ENCODE measurements at regions not wholly inside any gene's neighbourhood (a gene's known extent, or its start where the extent isn't known, plus 50 kb on each side); places are given as distances from the start of the nearest gene placed in this dataset.
"Not testable (repeated sequence)": the region's sequence is repeated elsewhere in the genome, so short reads cannot be mapped to it uniquely, and the experiment has no call there.

DNA sequence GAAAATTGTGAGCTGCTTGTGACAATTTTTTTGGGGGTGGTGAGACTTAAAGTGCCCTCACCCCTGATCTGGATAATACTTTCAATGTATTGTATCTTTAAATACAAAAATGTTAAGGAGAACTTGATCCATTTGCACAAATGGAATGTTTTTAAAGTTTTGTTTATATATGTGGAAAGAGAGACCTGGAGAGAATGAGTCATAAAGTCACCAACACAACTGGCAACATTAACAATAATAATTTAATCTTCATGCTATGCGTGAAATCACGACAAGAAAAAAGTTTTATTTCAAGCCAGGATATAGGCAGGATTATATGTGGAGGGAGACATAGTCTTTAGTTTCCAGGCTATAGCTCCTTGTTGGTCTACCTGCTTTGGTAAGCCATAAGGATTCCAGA is 537.5 kb downstream of the GPAM start:
- no peak for DNase-seq (ENCODE audit: low spot score)
- intact Hi-C loops (cut with DNase I), result no loop called here

DNA sequence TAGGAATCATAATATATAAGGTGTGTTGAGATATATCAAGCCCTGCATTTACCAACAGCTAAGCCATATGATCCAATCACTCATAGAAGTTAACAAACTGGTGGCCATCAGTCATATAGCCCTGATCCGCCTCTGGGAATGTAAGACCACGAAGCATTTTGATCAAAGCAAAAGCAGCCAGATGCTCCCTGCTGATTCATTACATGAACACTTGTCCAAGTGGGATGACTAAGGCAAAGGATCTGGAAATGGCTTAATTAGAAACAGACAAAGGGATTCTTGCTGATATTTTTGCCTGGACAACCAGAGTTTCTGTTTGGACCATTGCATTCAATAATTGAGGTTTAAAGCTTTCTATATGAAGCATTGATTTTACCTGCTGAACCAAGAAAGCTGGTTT is 535.5 kb downstream of the GPAM start:
- intact Hi-C loops (cut with DNase I), result no loop called here

DNA sequence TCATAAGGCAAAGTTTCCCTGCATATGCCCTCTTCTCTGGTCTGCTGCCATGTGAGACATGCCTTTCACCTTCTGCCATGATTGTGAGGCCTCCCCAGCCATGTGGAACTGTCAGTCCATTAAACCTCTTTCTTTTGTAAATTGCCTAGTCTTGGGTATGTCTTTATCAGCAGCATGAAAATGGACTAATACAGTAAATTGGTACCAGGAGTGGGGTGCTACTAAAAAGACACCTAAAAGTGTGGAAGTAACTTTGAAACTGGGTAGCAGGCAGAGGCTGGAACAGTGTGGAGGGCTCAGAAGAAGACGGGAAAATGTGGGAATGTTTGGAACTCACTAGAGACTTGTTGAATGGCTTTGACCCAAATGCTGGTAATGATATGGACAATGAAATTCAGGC is 534.5 kb downstream of the GPAM start:
- DNase-seq (ENCODE audit: low spot score), result not testable (repeated sequence)

More for the DNA sequence above, 535.5 kb downstream of the GPAM start:
- DNase-seq (ENCODE audit: low spot score), result no peak

DNA sequence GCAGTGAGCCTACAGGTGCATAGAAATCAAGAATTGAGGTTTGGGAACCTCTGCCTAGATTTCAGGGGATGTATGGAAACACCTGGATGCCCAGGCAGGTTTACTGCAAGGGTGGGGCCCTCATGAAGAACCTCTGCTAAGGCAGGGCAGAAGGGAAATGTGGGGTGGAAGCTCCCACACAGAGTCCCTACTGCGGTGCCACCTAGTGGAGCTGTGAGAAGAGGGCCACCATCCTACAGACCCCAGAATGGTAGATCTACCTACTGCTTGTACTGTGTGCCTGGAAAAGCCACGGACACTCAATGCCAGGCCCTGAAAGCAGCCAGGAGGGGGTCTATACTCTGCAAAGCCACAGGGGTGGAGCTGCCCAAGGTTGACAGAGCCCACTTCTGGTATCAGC is 533.5 kb downstream of the GPAM start:
- intact Hi-C loops (cut with DNase I), result no loop called here

More for the DNA sequence above, 534.5 kb downstream of the GPAM start:
- intact Hi-C loops (cut with DNase I), result not testable (repeated sequence)

DNA sequence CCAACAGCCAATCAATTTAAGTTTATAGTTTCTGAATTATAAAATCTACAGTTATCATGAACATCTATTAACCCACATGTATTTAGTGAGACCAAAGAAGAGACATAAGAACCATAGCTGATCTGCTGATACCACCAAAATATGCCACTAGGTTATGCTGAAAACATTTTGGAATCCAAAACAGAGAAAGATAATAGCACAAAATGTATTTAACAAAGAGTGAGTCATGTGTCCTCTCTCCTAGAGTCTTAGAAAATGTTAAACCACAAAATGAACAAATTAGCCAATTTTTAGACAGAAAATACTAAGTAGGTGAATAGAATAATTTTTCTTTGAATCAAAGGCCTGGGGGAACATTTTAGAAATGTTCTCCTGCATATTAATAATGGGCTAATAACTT is 527.5 kb downstream of the GPAM start:
- DNase-seq (ENCODE audit: low spot score), result no peak

More for the DNA sequence above, 533.5 kb downstream of the GPAM start:
- no peak for DNase-seq (ENCODE audit: low spot score)

DNA sequence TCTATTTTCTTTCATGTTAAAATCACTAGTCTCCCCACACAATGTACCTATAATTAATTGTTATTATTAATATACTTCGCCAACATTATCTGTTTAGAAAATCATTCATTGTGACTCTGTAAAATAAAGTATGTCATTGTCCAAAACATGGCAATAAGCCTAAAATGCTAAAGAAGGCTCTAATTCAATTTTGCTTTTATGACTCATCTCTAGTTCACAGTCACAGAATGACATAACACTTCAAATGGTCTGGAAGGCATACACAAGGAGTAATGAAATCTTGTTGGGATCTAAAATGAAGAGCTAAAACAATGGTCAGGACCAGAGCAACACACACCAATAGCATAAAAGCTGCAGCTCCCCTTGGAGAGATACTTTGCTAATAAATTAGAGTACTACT is 505.8 kb downstream of the GPAM start:
- intact Hi-C loops (cut with DNase I), result no loop called here
- no peak for DNase-seq (ENCODE audit: low spot score)

More for the DNA sequence above, 527.5 kb downstream of the GPAM start:
- intact Hi-C loops (cut with DNase I), result no loop called here

DNA sequence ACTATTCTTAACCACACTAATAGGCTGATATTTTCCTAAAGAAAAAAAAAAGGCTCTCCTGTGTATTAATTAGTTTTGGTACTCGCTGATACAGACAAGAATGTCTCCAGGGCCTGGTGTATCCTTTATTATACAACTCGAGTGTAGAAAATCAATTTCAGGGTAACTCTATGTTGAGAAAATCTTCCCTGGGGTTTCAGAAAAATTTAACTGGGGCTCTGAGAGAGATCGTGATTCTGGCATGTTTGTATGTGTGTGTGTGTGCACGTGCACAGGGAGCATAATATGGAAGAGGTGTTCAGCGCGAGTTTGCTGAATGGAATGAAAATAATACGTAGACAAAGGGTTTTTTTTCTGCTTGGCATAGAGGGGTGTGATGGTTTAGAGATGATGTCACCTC is 496.8 kb downstream of the GPAM start:
- DNase-seq (ENCODE audit: low spot score), result no peak
- intact Hi-C loops (cut with DNase I), result no loop called here

DNA sequence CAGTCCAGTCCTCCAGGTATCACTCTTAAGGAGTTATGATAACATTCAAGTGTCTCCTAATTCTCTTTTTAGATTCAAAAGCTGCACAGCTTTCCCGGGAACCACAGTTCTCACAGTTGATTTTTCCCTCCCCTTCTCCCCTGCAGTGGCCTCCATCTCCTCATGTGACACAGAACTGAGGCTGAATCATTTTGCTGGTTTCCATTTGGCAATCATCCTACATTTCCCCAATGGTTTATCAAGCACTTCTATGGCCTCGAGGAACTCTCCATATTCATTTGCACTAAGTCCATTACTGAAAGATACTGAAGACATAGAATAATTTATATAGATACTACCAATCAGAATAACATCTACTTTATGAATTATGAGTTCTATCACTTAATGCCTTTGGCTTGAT is 484.9 kb downstream of the GPAM start:
- no peak for DNase-seq (ENCODE audit: low spot score)
- intact Hi-C loops (cut with DNase I), result no loop called here

DNA sequence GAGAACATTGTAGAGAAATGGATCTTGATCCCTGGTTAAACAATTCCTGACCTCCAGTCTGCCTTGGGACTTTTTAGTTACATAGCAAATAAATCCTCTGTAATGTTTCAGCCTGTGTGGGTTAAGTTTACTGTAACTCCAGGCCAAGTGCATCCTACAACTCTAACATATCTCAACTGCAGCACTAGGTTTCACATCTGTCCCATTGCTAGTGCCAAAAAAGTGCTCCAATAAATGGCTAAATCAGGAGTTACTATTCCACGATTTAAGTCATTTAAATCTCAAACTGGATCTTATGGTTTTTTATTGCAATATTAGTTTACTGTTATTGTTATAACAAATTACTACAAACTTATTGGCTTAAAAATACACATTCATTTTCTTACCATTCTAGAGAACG is 479.6 kb downstream of the GPAM start:
- no peak for DNase-seq (ENCODE audit: low spot score)
- intact Hi-C loops (cut with DNase I), result no loop called here

DNA sequence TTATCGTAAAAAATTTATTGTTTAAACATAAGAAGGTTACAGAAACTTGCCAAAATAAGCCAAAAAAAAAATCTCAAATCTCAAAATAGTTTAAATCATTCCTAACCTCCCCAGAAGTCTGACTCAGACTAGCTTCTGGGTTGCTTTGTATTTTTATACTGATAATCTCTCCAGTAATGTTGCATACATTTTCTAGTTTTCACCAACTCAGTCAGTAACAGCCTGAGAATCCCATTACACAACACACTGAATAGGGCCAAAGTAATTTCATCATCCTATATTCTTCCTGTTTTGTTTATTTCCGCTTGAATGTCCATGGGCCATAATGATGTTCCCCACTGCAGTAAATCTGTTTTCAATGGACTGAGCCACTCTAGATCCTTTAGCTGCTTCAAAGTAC is 478.5 kb downstream of the GPAM start:
- DNase-seq (ENCODE audit: low spot score), result no peak
- intact Hi-C loops (cut with DNase I), result no loop called here

DNA sequence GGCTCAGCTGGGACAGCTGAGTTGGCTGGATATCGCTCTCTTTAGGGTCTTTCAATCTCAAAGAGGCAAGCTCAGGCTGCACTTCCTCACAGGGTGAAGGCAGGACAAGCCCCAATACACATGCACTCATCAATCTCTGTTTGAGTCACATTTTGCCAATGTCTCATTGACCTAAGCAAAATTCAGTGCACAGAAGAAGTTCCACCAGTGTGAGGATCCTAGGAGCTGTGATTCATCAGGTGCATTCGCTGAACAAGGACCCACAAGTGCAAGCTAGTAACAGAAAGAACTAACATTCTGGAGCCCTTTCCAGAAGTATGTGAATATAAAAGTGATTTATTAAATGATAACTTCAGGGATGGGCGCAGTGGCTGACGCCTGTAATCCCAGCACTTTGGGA is 477.2 kb downstream of the GPAM start:
- no peak for DNase-seq (ENCODE audit: low spot score)
- intact Hi-C loops (cut with DNase I), result no loop called here

DNA sequence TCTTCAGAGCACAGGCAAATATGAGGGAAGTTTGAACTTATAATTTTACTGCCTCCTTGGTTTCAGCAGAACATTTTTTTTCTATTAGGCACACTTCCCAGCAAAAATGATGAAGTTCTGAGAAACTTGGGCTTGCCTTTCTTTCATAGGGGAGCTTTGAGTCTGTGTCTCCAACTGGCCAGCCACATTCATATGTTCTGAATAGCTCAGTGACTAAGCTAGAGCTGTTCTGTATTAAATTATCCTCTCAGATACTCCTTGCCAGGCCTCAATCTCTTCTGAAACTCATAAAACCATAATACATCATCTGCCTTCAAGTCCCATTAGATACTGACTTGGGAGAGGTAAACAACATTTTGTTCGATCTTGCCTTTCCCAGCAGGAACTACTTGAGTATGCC is 476.5 kb downstream of the GPAM start:
- intact Hi-C loops (cut with DNase I), result no loop called here
- DNase-seq (ENCODE audit: low spot score), result no peak

DNA sequence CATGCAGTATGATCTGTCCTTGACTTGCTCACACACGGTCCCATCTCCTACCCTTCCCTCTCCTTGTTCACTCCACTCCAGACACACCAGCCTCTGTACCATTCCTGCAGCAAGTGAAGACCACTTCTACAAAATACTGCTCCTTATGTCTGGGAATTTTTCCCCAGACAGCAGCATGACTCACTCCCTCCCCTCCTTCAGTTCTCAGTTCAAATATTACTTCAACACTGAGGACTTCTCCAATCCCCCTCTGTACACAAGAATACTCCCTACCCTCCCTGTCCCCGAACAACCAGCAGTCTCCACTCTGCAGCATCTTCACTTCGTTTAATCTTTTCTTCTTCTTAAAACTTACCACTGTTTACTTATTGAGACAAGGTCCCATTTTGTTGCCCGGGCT is 474.0 kb downstream of the GPAM start:
- intact Hi-C loops (cut with DNase I), result no loop called here
- no peak for DNase-seq (ENCODE audit: low spot score)

DNA sequence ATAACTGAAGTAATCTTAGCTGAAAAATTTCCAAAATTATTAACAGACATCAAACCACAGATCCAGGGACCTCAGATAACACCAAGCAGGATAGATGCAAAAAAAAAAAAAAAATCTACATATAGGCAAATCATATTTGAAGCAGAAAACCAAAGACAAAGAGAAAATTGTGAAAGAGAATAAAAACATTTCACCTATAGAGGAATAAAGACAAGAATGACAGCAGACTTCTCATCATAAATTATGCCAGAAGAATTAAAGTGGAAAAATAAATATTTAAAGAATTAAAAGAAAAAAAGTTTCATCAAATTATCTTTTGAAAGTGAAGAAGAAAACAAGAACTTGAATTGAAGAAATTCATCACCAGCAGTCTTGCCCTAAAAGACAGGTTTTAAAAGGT is 467.5 kb downstream of the GPAM start:
- intact Hi-C loops (cut with DNase I), result no loop called here
- no peak for DNase-seq (ENCODE audit: low spot score)

DNA sequence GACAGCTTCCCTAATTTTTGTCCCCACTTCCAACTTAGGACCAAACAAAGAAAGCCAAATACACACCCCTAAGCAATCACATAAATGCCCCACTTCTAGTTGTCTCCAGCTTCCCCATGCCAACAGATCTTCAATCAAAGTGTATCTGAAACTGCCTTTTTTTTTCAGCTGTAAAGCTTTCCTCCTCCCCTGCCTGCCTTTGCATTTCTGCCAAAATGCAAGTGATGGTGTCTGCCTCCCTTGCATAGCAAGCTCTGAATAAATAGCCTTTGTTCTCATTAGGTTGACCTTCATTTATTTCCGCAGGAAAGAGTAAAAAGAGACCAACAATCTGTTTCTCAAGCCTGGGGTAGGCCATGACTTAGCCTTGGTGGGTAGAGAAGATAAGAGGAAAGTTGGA is 459.4 kb downstream of the GPAM start:
- intact Hi-C loops (cut with DNase I), result no loop called here
- DNase-seq (ENCODE audit: low spot score), result no peak

DNA sequence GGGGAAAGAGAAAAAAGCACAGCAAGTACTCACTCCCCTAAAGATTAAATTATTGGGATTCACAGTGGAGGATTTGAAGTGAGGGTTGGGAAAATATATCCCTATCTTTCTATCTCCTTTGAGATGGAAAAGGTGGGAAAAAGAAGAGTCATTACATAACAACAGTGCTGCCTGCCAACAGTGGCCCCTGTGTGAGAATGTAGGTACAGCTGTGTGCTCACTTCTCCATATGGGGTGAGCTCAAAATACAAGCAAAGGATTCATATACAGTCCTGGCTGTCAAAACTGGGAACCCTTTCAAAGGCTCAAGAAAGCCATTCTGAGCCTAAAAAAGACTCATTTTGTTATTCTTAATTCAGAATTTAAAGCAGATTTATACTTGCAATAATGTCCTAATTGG is 458.5 kb downstream of the GPAM start:
- intact Hi-C loops (cut with DNase I), result no loop called here
- no peak for DNase-seq (ENCODE audit: low spot score)

DNA sequence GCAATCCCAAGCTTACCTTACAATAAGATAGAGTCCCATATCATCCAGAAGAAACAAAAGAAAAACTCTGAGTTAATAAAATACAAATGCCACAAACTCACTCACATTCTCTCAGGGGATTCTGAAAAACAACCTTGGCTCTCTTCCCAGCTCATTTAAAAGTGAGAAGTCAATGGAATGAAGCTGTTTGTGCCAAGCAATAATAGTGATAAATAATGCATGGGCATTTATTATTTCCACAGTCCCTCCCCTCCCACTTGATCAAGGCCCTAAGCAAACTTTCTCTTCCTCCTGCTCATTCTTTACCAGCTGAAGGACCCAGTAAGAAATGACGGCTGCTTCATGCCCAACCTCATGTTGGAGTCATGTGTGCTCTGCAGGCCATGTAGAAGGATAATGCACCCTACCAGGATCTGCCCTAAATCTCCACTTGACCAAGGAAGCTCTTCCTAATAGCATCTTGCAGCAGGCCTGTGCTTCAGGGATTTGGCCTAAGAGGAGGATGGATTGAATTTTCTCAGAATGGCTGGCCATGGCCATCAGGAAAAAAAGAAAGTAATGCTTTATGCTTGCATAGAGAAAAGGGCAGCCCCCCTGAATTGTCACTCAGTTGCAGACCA is 451.3 kb downstream of the GPAM start:
- no peak for DNase-seq (ENCODE audit: low spot score)
- intact Hi-C loops (cut with DNase I), result no loop called here

DNA sequence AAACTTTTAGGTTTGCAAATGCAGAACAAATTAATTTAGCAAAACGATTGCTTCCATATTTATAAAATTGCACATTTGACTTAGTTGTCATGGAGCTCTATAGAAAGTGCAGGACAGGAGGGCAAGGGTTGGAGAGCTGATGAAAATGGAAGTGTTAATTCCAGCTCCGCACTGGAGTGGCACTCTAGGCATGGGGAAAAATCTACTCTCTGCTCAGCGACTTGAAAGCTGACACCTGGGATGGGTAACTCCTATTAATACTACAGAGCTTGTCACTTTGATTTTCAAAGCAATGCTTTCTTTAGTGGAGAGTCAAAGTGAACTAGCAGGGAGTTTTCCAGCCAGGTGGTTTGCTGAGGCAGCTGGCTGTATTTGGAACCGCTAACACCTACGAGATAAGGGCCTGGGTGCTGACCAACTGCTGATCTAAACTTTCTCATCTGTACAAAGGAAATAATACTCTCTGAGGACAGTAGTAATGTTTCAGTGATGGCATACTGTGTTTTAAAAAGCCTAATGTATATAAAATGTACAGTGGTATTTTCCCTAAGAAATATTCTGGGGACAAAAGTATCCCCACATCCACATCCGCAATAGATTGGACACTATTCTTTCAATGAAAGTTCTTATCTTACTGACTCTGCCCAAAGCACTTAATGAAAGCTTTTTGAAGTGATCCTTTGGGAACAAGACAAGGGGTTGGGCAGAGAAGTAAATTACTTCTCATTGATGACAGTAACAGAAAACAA is 444.3 kb downstream of the GPAM start:
- no peak for DNase-seq (ENCODE audit: low spot score)
- intact Hi-C loops (cut with DNase I), result no loop called here

DNA sequence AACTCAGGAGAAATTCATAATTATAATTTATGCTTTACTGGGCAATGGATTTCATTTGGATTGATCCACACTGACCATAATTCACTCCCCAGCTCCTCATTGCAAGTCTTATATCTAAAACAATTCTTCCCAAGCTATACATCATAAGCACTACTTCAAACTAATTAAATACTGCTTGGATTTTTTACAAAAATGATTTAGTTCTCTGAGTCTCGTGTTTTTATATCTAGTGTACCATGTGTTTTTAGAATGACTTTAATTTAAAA is 443.8 kb downstream of the GPAM start:
- intact Hi-C loops (cut with DNase I), result no loop called here
- no peak for DNase-seq (ENCODE audit: low spot score)

DNA sequence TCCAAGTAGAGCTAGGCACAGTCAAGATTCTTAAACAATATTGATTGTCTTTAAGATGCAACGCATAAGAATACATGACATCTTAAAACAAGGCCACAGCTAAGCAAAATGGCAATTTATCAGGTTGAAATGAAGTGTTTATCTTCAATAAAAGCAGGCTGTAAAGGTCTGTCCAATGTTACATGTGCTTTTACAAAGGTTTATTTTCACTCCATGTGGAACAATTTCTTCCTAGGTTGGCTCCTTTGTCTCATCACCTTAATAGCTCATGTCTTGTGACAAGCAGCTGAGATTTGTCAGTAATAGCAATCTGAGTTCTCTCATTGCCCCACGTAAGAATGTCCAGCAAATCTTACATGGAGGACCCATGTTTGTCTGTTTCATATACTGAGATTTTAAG is 437.6 kb downstream of the GPAM start:
- intact Hi-C loops (cut with DNase I), result no loop called here
- no peak for DNase-seq (ENCODE audit: low spot score)

DNA sequence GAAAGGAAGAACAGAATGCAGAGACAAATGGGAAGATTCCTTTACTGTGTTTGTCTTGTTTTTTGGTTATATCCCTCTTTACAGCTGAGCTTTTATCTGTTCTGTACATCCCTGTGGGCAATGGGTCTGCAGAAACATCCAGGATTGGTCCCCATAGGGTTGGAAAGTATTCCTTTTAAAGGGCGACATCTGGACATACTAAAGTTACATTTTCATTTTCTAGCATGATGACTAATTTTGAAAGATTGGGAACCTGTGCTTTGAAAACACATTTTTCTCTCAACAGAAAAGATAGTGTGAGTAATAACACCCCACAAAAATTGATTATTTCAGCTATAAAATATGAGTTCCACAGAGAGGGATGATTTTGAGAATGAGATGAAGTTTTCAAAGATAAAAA is 435.8 kb downstream of the GPAM start:
- intact Hi-C loops (cut with DNase I), result no loop called here
- no peak for DNase-seq (ENCODE audit: low spot score)

DNA sequence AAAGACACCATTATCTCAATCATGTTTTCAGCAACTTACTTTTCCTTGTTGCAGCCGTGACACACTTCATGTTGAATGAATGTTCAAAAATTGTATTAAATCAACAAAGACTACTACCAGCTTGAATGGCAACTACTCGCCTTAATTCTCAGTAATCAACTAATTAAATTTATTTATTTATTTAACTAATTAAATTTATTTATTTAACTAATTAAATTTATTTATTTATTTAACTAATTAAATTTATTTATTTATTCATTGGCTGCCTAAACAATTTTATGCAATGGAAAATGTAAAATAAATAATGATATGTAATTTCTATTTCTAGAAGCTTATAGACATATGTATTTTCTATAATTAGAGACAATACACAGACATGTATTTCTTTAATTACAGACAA is 435.4 kb downstream of the GPAM start:
- intact Hi-C loops (cut with DNase I), result no loop called here
- DNase-seq (ENCODE audit: low spot score), result no peak
